ENCODE measurements at regions not wholly inside any gene's neighbourhood (a gene's known extent, or its start where the extent isn't known, plus 50 kb on each side); places are given as distances from the start of the nearest gene placed in this dataset.

DNA sequence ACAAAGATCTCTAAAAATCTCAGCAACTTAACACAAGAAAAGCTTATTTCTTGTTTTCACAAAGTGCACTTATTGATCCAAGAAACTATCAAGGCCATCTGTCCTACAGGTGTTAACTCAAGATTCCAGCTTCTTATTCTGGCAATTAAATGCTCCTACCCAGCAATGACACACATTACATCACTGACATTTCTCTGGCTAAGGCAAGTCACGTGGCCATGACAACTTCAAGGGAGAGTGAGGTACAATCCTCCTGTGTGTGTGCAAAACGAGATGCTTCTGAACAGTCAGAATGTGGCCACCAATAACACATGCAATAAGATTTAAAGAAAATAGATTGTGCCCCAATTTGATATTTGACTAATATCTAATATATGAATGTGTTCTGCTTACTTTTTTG lies 169.3 kb upstream of the BTBD3 start:
- TF ChIP-seq, protein P1, sequence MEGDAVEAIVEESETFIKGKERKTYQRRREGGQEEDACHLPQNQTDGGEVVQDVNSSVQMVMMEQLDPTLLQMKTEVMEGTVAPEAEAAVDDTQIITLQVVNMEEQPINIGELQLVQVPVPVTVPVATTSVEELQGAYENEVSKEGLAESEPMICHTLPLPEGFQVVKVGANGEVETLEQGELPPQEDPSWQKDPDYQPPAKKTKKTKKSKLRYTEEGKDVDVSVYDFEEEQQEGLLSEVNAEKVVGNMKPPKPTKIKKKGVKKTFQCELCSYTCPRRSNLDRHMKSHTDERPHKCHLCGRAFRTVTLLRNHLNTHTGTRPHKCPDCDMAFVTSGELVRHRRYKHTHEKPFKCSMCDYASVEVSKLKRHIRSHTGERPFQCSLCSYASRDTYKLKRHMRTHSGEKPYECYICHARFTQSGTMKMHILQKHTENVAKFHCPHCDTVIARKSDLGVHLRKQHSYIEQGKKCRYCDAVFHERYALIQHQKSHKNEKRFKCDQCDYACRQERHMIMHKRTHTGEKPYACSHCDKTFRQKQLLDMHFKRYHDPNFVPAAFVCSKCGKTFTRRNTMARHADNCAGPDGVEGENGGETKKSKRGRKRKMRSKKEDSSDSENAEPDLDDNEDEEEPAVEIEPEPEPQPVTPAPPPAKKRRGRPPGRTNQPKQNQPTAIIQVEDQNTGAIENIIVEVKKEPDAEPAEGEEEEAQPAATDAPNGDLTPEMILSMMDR (IDR thresholded peaks at IDR 0.05; ENCODE audit: low read depth, low read length): no peak
- no peak for TF ChIP-seq EZH2phosphoT487 (IDR thresholded peaks at IDR 0.05; ENCODE audit: low read depth)

All from OCI-LY3 (cell line).